GM18499 (cell line): ENCODE measurements at regions not wholly inside any gene's neighbourhood (a gene's known extent, or its start where the extent isn't known, plus 50 kb on each side); places are given as distances from the start of the nearest gene placed in this dataset.

ENCODE experiments used
- ATAC-seq: cut with Tn5 transposase; IDR thresholded peaks from one replicate; pipeline ENCODE4 v1.9.1; 2021; ENCODE audit warnings: moderate number of reproducible peaks; ENCODE audit not compliant: insufficient read depth, unreplicated experiment

GRCh38 chr12:89923091-89923490 lies 214.5 kb upstream of the ATP2B1 start:
- ATAC-seq: no peak

- no peak for ATAC-seq
These were observed 212.2 kb upstream of the ATP2B1 start for GRCh38 chr12:89920866-89921265.

GRCh38 chr12:89919241-89919906 lies 210.7 kb upstream of the ATP2B1 start:
- no peak for ATAC-seq

DNA sequence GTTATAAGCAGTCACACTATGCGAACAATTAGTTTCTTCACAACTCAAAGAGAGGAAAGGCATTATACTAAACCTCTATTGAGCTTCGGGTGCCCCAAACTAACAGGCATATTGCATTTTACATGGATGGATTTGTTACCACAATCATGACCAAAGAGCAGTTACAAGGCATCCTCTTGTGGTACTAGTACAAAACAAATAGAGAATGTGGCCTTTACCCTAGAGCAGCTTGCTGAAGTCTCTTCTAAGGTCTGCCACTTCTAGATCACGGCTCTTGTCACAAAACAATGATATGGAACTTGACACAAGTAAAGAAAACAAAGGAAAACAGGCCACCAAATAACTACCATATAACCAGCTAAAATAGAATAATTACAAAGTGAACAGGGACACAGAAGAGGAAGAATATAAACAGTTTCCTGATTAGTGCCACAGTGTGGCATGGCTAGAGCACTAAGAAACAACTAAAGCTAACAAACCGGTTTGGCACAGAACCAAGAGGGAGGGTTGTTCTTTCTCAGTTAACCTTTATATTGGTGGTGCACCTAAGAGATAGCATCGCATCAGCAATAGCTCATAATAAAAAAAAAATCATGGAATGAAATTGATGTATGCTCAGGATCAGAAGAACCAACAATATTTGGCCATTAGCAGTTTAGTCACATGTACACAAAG lies 209.7 kb upstream of the ATP2B1 start:
- ATAC-seq: no peak

DNA sequence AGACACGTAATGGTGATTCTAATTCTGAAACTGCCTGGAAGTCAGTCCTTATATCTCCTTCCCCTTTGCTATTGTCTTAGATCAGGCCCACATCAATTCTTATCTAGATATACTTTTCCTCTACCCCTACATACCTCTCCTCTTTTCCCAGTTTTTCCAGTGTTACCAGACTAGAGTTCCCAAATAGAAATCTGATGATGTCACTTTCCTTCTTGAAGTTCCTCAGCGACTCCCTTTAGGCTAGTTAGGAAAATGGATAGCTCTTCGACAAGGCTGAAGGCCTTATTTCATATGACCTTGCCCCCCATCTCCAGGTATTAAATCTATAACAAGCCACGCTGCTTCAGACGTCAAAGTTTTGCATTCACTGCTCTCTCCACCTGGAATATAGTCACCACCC lies 201.1 kb upstream of the ATP2B1 start:
- no peak for ATAC-seq

DNA sequence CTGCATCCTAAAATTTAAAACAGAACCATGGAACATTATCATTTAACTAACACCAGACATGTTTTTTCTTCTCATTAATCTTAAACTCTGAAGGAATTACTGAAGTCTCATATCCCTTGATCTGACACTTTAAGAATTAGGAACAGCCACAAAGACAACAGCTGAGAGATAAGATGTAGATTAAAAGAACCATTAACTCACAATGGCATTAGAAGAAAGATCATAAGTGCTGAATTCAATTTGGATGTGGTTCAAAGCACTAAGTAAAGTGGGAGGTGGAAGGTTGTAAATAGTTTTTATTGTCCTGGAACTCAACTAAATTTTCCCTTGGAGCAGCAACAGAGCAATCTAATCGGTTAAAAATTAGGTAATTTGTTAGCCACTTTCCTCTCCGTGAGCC lies 199.0 kb upstream of the ATP2B1 start:
- no peak for ATAC-seq

GRCh38 chr12:89906824-89907223 lies 198.2 kb upstream of the ATP2B1 start:
- no peak for ATAC-seq

GRCh38 chr12:89906178-89906577 lies 197.5 kb upstream of the ATP2B1 start:
- no peak for ATAC-seq

- no peak for ATAC-seq
These were observed 193.4 kb upstream of the ATP2B1 start for GRCh38 chr12:89901906-89902642.

GRCh38 chr12:89901319-89901718 lies 192.7 kb upstream of the ATP2B1 start:
- ATAC-seq: no peak

GRCh38 chr12:89899651-89900050 lies 191.0 kb upstream of the ATP2B1 start:
- ATAC-seq: no peak

- ATAC-seq: no peak
These were observed 187.0 kb upstream of the ATP2B1 start for GRCh38 chr12:89895591-89895990.

GRCh38 chr12:89895101-89895500 lies 186.5 kb upstream of the ATP2B1 start:
- no peak for ATAC-seq

- no peak for ATAC-seq
These were observed 185.5 kb upstream of the ATP2B1 start for GRCh38 chr12:89893972-89894706.

DNA sequence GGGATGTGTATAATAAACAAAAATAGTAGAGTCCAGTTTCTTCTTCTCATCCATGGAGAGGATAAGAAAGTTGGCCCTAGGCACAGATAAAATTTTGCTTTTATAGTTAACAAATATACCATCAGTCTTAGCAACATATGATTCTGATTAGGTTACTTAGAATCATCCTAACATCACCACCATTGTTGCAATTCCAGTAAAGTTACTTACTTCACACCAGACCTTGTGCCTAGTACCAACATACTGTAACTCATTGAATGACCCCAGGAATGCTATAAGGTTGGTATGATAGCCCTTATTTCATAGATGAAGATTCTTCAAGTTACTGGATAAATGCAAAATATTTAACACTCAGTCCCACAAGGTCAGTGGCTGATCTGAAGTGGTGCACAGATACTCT lies 183.8 kb upstream of the ATP2B1 start:
- no peak for ATAC-seq

GRCh38 chr12:89891933-89892332 lies 183.3 kb upstream of the ATP2B1 start:
- no peak for ATAC-seq

DNA sequence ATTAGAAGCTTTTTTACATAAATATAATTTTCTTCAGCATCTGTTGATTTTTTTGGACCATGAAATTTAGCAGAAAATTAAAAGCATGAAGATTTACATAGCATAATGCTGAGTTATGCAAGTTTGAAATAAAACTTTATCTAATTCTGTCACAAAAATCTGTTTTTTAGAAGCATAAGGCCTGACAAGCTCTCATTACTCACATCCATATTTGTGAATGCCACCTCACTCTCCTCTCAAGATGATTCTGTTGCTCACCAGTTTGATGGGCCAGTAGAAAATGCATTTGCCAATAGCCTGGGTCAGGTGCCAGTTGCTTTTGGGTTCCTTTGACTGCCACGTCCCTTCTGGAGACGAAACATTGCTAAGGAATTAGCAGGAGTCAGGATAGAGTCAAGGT lies 181.5 kb upstream of the ATP2B1 start:
- ATAC-seq: no peak

DNA sequence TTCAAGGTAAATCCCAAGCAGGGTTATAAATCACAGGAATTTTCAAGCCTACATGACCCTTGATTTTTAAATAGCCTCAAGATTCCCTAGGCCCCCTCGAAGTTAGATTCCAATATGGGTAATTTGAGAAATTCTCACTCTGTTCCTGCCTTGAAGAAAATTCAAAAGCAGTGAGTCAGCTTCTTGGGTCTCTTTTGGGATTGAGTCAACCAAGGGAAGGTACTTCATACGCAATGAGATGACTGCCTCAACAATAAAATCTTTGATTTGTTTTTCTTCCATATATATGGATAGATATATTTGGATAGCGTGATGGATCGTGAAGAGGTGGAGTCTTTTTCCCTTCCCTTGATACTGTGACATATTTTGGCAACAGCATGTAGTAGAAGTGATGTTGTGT lies 180.4 kb upstream of the ATP2B1 start:
- ATAC-seq: no peak

DNA sequence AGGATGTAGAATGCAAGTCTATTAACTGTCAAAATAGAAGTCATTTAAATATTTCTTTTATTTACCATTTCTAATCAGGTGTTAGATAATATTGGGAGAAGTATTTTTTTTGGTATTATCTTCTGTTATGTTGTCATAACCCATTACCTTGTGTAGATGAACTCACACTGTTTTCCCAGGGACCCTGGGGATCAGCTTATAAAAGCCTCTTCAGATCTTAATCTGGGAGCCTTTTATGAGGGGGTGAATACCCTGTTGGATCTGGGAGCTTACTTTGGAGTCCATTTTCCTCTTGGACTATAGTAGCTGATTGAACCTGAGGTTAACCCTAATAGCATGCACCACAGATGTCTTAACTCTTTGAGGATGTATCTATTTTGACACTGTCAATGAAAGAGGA lies 176.3 kb upstream of the ATP2B1 start:
- no peak for ATAC-seq

DNA sequence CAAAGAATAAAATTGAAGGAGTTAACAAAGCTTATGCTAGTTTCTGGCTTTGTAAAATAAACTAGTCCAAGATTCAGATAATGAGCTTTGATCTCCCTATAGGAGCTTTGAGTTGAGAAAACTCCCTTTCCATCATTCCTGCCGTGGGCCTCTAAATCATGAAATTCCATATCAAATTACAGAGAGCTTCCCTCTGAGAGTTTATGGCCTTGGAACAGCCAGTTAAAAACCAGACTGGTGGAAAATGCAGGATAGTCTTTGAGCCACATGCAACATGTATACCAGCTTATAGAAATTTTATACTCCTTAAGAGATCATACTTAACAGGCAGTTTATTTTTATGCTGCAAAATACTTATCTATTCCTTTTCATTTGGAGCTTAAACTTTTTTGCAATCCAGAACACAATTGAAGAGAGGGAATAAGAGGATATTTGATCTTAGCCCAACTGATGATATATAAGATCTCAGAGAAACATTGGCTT lies 175.8 kb upstream of the ATP2B1 start:
- no peak for ATAC-seq
